IMR-90 (cell line): ENCODE measurements at regions not wholly inside any gene's neighbourhood (a gene's known extent, or its start where the extent isn't known, plus 50 kb on each side); places are given as distances from the start of the nearest gene placed in this dataset.

Source experiments
- ATAC-seq: fragments of 200-7000 bp; cut with Tn5 transposase; 2 replicates; pipeline ENCODE4 v1.9.1; 2020; ENCODE audit warnings: low read depth, mild to moderate bottlenecking, moderate library complexity
- BruUV-seq: library from RNA; stranded (reverse); fragments of 400-500 nt; replicated peaks from 2 replicates; lab custom pipeline; 2021; lab: Mats Ljungman, UMichigan
- CTCF ChIA-PET: fragments of 300-600 bp; formaldehyde crosslinking; extraction: SDS; loops from one replicate; lab custom pipeline; 2021; ENCODE audit warnings: antibody characterized with exemption; lab: Yijun Ruan, JAX
- POLR2A ChIA-PET: fragments of 300-600 bp; sonication (Branson Sonifier 250); formaldehyde crosslinking; loops from one replicate; lab custom pipeline; 2022; ENCODE audit warnings: antibody characterized with exemption; ENCODE audit not compliant: unreplicated experiment; lab: Charles Lee
- DNase-seq: peaks from one replicate; pipeline ENCODE4 v3.0.0; 2013
- H2AFZ ChIP-seq: replicated peaks from 2 replicates; pipeline ENCODE3; 2013; ENCODE audit warnings: low read length, mild to moderate bottlenecking; ENCODE audit not compliant: poor library complexity
- H2AK5ac ChIP-seq: 2 replicates; pipeline ENCODE4 v1.6.1; 2013; ENCODE audit warnings: low read depth, low read length, inconsistent platforms
- H2AK9ac ChIP-seq: replicated peaks from 2 replicates; pipeline ENCODE3; 2013; ENCODE audit warnings: mild to moderate bottlenecking, low read depth, low read length, moderate library complexity; ENCODE audit not compliant: poor library complexity
- H2BK120ac ChIP-seq: 2 replicates; pipeline ENCODE4 v1.6.1; 2013; ENCODE audit warnings: low read depth, low read length, inconsistent platforms
- H2BK15ac ChIP-seq: 3 replicates; pipeline ENCODE4 v1.6.1; 2013; ENCODE audit warnings: low read depth, low read length, inconsistent platforms
- H2BK20ac ChIP-seq: 2 replicates; pipeline ENCODE4 v1.6.1; 2013; ENCODE audit warnings: low read depth, mild to moderate bottlenecking, inconsistent platforms, low read length, moderate library complexity
- H2BK5ac ChIP-seq: 2 replicates; pipeline ENCODE4 v1.6.1; 2013; ENCODE audit warnings: mild to moderate bottlenecking, low read depth, low read length, inconsistent platforms; ENCODE audit not compliant: poor library complexity, severe bottlenecking
- H3K14ac ChIP-seq: replicated peaks from 2 replicates; pipeline ENCODE4 v1.6.1; 2013; ENCODE audit warnings: low read depth, low read length, inconsistent platforms
- H3K18ac ChIP-seq: 2 replicates; pipeline ENCODE4 v1.6.1; 2013; ENCODE audit warnings: low read depth, low read length, control low read depth
- H3K23ac ChIP-seq: 2 replicates; pipeline ENCODE4 v1.6.1; 2013; ENCODE audit warnings: low read depth, low read length, inconsistent platforms
- H3K27ac ChIP-seq: 2 replicates; pipeline ENCODE4 v1.5.1; 2013; ENCODE audit warnings: mild to moderate bottlenecking, control low read depth, low read length; ENCODE audit not compliant: insufficient read depth
- H3K27me3 ChIP-seq: 2 replicates; pipeline ENCODE4 v1.6.1; 2013; ENCODE audit warnings: low read length; ENCODE audit not compliant: control insufficient read depth, insufficient read depth
- H3K36me3 ChIP-seq: 2 replicates; pipeline ENCODE4 v1.6.1; 2013; ENCODE audit warnings: low read length, mixed read lengths; ENCODE audit not compliant: control insufficient read depth, insufficient read depth
- H3K4ac ChIP-seq: 2 replicates; pipeline ENCODE4 v1.6.1; 2013; ENCODE audit warnings: low read depth, low read length, inconsistent platforms
- H3K4me1 ChIP-seq: 2 replicates; pipeline ENCODE4 v1.6.1; 2013; ENCODE audit warnings: low read length, mixed read lengths; ENCODE audit not compliant: control insufficient read depth, insufficient read depth
- H3K4me2 ChIP-seq: 2 replicates; pipeline ENCODE4 v1.6.1; 2013; ENCODE audit warnings: low read depth, mild to moderate bottlenecking, control low read depth, low read length, moderate library complexity
- H3K4me3 ChIP-seq: 2 replicates; pipeline ENCODE4 v1.5.1; 2013; ENCODE audit warnings: low read depth, mild to moderate bottlenecking, control low read depth, low read length, moderate library complexity; ENCODE audit not compliant: insufficient read depth
- H3K56ac ChIP-seq: 2 replicates; pipeline ENCODE4 v1.6.1; 2013; ENCODE audit warnings: low read length, inconsistent platforms; ENCODE audit not compliant: insufficient read depth; ENCODE audit errors: extremely low read depth
- H3K79me1 ChIP-seq, 2 experiments: 2 replicates each; pipeline ENCODE4 v1.6.1; 2013; ENCODE audit warnings: low read length in 2 of 2, inconsistent platforms in 1 of 2, low read depth in 1 of 2
- H3K9ac ChIP-seq: 2 replicates; pipeline ENCODE4 v1.6.1; 2013; ENCODE audit warnings: low read depth, low read length, control low read depth
- H3K9me1 ChIP-seq: 2 replicates; pipeline ENCODE4 v1.6.1; 2013; ENCODE audit warnings: low read length, inconsistent platforms; ENCODE audit not compliant: insufficient read depth
- H3K9me3 ChIP-seq: 2 replicates; pipeline ENCODE4 v1.6.1; 2013; ENCODE audit warnings: low read length; ENCODE audit not compliant: control insufficient read depth, insufficient read depth
- H4K20me1 ChIP-seq: 2 replicates; pipeline ENCODE4 v1.6.1; 2013; ENCODE audit warnings: low read length, inconsistent platforms; ENCODE audit not compliant: insufficient read depth
- H4K5ac ChIP-seq: 2 replicates; pipeline ENCODE4 v1.6.1; 2013; ENCODE audit warnings: mild to moderate bottlenecking, low read depth, low read length, control low read depth
- H4K8ac ChIP-seq, 2 experiments: 2 replicates each; pipeline ENCODE4 v1.6.1; 2013; ENCODE audit warnings: low read depth in 2 of 2, low read length in 2 of 2, control low read depth in 1 of 2, inconsistent platforms in 1 of 2
- H4K91ac ChIP-seq: 2 replicates; pipeline ENCODE4 v1.6.1; 2013; ENCODE audit warnings: low read depth, low read length, inconsistent platforms; ENCODE audit not compliant: insufficient read depth
- BHLHE40 ChIP-seq: fragments of 150-350 bp; IDR thresholded peaks from 2 replicates; pipeline ENCODE4 v1.6.1; 2016; ENCODE audit warnings: mild to moderate bottlenecking, low read depth, low read length
- CEBPB ChIP-seq: IDR thresholded peaks from 2 replicates; pipeline ENCODE4 v1.6.1; 2012; ENCODE audit warnings: low read depth, low read length, improper control_type of control experiment
- CHD1 ChIP-seq: IDR thresholded peaks from 2 replicates; pipeline ENCODE4 v1.6.1; 2012; ENCODE audit warnings: low read depth, low read length, improper control_type of control experiment
- CTCF ChIP-seq: conservative IDR thresholded peaks from 2 replicates; pipeline ENCODE4 v1.5.1; 2012; ENCODE audit warnings: mild to moderate bottlenecking, low read depth, low read length, improper control_type of control experiment
- ELK1 ChIP-seq: fragments of 150-350 bp; IDR thresholded peaks from 2 replicates; pipeline ENCODE4 v1.6.1; 2016; ENCODE audit warnings: low read depth, mild to moderate bottlenecking, low read length, moderate library complexity, borderline replicate concordance
- FOS ChIP-seq: fragments of 150-350 bp; IDR thresholded peaks from 2 replicates; pipeline ENCODE4 v1.6.1; 2016; ENCODE audit warnings: low read depth, low read length
- MAFK ChIP-seq: IDR thresholded peaks from 2 replicates; pipeline ENCODE4 v1.6.1; 2012; ENCODE audit warnings: low read depth, low read length, improper control_type of control experiment
- MAZ ChIP-seq: IDR thresholded peaks from 2 replicates; pipeline ENCODE4 v1.6.1; 2012; ENCODE audit warnings: low read depth, mild to moderate bottlenecking, low read length, improper control_type of control experiment, moderate library complexity, borderline replicate concordance
- MXI1 ChIP-seq: IDR thresholded peaks from 2 replicates; pipeline ENCODE4 v1.6.1; 2012; ENCODE audit warnings: low read depth, mild to moderate bottlenecking, low read length, moderate library complexity, borderline replicate concordance
- NFE2L2 ChIP-seq: fragments of 150-350 bp; IDR thresholded peaks from 2 replicates; pipeline ENCODE4 v1.6.1; 2016; ENCODE audit warnings: low read depth, mild to moderate bottlenecking, low read length
- POLR2A ChIP-seq: IDR thresholded peaks from 2 replicates; pipeline ENCODE4 v1.6.1; 2012; ENCODE audit warnings: mild to moderate bottlenecking, low read depth, low read length
- RCOR1 ChIP-seq: IDR thresholded peaks from 2 replicates; pipeline ENCODE4 v1.6.1; 2012; ENCODE audit warnings: mild to moderate bottlenecking, low read length, improper control_type of control experiment; ENCODE audit not compliant: insufficient replicate concordance
- RFX5 ChIP-seq: IDR thresholded peaks from 2 replicates; pipeline ENCODE4 v1.8.0; 2012; ENCODE audit warnings: low read depth, mild to moderate bottlenecking, low read length, moderate library complexity
- SMC3 ChIP-seq: fragments of 150-350 bp; IDR thresholded peaks from 2 replicates; pipeline ENCODE4 v1.6.1; 2016; ENCODE audit warnings: low read depth, mild to moderate bottlenecking, antibody characterized with exemption, low read length, moderate library complexity
- USF2 ChIP-seq: fragments of 150-350 bp; IDR thresholded peaks from 2 replicates; pipeline ENCODE4 v1.6.1; 2017; ENCODE audit warnings: mild to moderate bottlenecking, antibody characterized with exemption, low read length, low read depth
- WGBS, 2 experiments: methylation state at CpG; one replicate each; pipeline versions ENCODE4 v1.1.5 to v1.1.7; 2013; ENCODE audit warnings: missing lambda C conversion rate in 2 of 2; ENCODE audit not compliant: insufficient read length in 1 of 2; ENCODE audit errors: extremely low coverage in 2 of 2; 5-methylcytosine and 5-hydroxymethylcytosine counted together
- dilution Hi-C: fragments of 300-500 bp; cut with HindIII; formaldehyde crosslinking; loops from one replicate; pipeline ENCODE4 v1.14.3; 2018; ENCODE audit warnings: low sequenced_read_pairs; ENCODE audit not compliant: unreplicated experiment
- in situ Hi-C: fragments of 300-500 bp; cut with MboI; formaldehyde crosslinking; loops from 3 replicates; pipeline ENCODE4 v1.14.3; 2019; ENCODE audit warnings: low sequenced_read_pairs, inconsistent platforms, mixed read lengths
- intact Hi-C: fragments of 100-400 bp; cut with micrococcal nuclease; formaldehyde crosslinking; loops from 2 replicates; pipeline ENCODE4 v1.10.0; 2022

GRCh38 chr3:77933926-77934325 is 894.0 kb downstream of the ROBO2 start:
- H3K79me1 ChIP-seq = no peaks in the 10 kb centered on the region
- dilution Hi-C loops (no loop called here), intact Hi-C loops (no loop called here), in situ Hi-C loops (no loop called here)
- no peak overlapping the region for H3K4ac ChIP-seq
- no peak overlapping the region for H2BK5ac ChIP-seq
- H2BK15ac ChIP-seq = no peak overlapping the region
- no peak overlapping the region for H3K18ac ChIP-seq
- no TSS peak for BruUV-seq
- H3K23ac ChIP-seq = no peak overlapping the region
- no CpG with 5 or more reads among the region's 2 CpGs for WGBS, 2 experiments
- H2AK9ac ChIP-seq = no peak overlapping the region
- no peak overlapping the region for H4K5ac ChIP-seq
- ChIA-PET POLR2A (no interaction called here), CTCF (no interaction called here)
- H4K8ac ChIP-seq = no peak overlapping the region
- H3K4me2 ChIP-seq = no peak overlapping the region
- no peak overlapping the region for H2BK120ac ChIP-seq
- H4K20me1 ChIP-seq = no peaks in the 10 kb centered on the region
- no peaks in the 10 kb centered on the region for H3K9me3 ChIP-seq
- no peaks in the 10 kb centered on the region for H3K27me3 ChIP-seq
- no peaks in the 10 kb centered on the region for H3K9me1 ChIP-seq
- H3K14ac ChIP-seq = no peak overlapping the region
- no peaks in the 10 kb centered on the region for H3K4me1 ChIP-seq
- TF ChIP-seq USF2 = no peak
- TF ChIP-seq RFX5 = no peak
- TF ChIP-seq MXI1 = no peak
- no peak for TF ChIP-seq CEBPB
- TF ChIP-seq NFE2L2 = no peak
- TF ChIP-seq RCOR1 = no peak
- TF ChIP-seq FOS = no peak
- TF ChIP-seq MAZ = no peak
- no peak for TF ChIP-seq BHLHE40
- no peak for TF ChIP-seq MAFK
- no peak for TF ChIP-seq ELK1
- no peak for TF ChIP-seq CTCF
- no peak for TF ChIP-seq POLR2A
- no peak for TF ChIP-seq SMC3
- TF ChIP-seq CHD1 = no peak
- H3K56ac ChIP-seq = no peak overlapping the region
- no peak for ATAC-seq
- H2BK20ac ChIP-seq = no peak overlapping the region
- no peaks in the 10 kb centered on the region for H3K36me3 ChIP-seq
- no peak overlapping the region for H2AK5ac ChIP-seq
- H3K9ac ChIP-seq = no peak overlapping the region
- no peak overlapping the region for H3K27ac ChIP-seq
- no peak overlapping the region for H4K91ac ChIP-seq
- no peak overlapping the region for H2AFZ ChIP-seq
- no peak overlapping the region for H3K4me3 ChIP-seq
- DNase-seq = no peak
